Esophagus muscularis mucosa (tissue), 3 donors: ENCODE measurements at regions not wholly inside any gene's neighbourhood (a gene's known extent, or its start where the extent isn't known, plus 50 kb on each side); places are given as distances from the start of the nearest gene placed in this dataset.

ENCODE experiments used
- POLR2A ChIP-seq: fragments of 450-650 bp; IDR thresholded peaks from one replicate; pipeline ENCODE4 v1.6.1; 2017; ENCODE audit warnings: antibody characterized with exemption, moderate library complexity, mild to moderate bottlenecking, low read depth
- POLR2AphosphoS5 ChIP-seq, 2 donors: sonication (generic); formaldehyde crosslinking; IDR thresholded peaks; one replicate each; pipeline ENCODE4 v1.6.1; 2017; ENCODE audit warnings: antibody characterized with exemption in 2 of 2
- TF ChIP-seq, protein P1 (sequence below), 3 experiments: fragments of 200-600 bp in 2 of 3; fragments of 450-650 bp in 1 of 3; sonication (generic) in 2 of 3; IDR thresholded peaks; one replicate each; pipeline ENCODE4 v1.5.1; 2017 to 2019; ENCODE audit warnings: antibody characterized with exemption in 3 of 3, mild to moderate bottlenecking in 2 of 3, moderate library complexity in 1 of 3

DNA sequence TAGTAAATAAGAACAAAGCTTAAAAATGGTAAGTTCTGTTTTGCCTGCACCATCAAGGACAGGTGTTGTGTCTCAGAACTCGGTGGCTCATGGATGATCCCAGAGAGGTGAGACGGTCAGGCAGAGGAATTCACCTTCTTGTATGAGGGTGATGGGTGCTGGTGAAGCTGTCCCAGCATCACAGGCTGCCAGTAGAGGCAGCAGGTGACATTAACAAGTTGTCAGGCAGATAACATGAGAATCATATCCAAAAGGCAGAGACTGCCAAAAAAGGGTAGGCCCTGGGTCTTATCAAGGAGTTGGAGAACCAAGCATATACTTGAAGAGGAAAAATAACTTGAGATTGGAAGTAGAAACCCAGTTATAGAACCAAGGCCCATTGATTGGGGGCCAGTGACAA is 437.8 kb downstream of the DYNC2H1 start:
- TF ChIP-seq POLR2A, result no peak
- TF ChIP-seq, protein P1, sequence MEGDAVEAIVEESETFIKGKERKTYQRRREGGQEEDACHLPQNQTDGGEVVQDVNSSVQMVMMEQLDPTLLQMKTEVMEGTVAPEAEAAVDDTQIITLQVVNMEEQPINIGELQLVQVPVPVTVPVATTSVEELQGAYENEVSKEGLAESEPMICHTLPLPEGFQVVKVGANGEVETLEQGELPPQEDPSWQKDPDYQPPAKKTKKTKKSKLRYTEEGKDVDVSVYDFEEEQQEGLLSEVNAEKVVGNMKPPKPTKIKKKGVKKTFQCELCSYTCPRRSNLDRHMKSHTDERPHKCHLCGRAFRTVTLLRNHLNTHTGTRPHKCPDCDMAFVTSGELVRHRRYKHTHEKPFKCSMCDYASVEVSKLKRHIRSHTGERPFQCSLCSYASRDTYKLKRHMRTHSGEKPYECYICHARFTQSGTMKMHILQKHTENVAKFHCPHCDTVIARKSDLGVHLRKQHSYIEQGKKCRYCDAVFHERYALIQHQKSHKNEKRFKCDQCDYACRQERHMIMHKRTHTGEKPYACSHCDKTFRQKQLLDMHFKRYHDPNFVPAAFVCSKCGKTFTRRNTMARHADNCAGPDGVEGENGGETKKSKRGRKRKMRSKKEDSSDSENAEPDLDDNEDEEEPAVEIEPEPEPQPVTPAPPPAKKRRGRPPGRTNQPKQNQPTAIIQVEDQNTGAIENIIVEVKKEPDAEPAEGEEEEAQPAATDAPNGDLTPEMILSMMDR (IDR thresholded peaks at IDR 0.05), result no peak
- TF ChIP-seq POLR2AphosphoS5 (IDR thresholded peaks at IDR 0.05), result no peak
